HG03060 (cell line): ENCODE measurements at regions not wholly inside any gene's neighbourhood (a gene's known extent, or its start where the extent isn't known, plus 50 kb on each side); places are given as distances from the start of the nearest gene placed in this dataset.

ENCODE experiments used
- ATAC-seq: cut with Tn5 transposase; IDR thresholded peaks from one replicate; pipeline ENCODE4 v1.9.1; 2021; ENCODE audit warnings: low read depth, moderate number of reproducible peaks; ENCODE audit not compliant: unreplicated experiment

GRCh38 chr12:43294916-43295315 is 257.1 kb downstream of the ADAMTS20 start:
- ATAC-seq = no peak

GRCh38 chr12:43294147-43294546 is 257.9 kb downstream of the ADAMTS20 start:
- ATAC-seq = no peak

GRCh38 chr12:43293396-43293795 is 258.6 kb downstream of the ADAMTS20 start:
- no peak for ATAC-seq

- no peak for ATAC-seq
Observed at GRCh38 chr12:43292699-43293098, 259.3 kb downstream of the ADAMTS20 start.

GRCh38 chr12:43291516-43291915 is 260.5 kb downstream of the ADAMTS20 start:
- ATAC-seq = no peak

- no peak for ATAC-seq
Observed at GRCh38 chr12:43290836-43291235, 261.2 kb downstream of the ADAMTS20 start.

GRCh38 chr12:43289426-43289801 is 262.6 kb downstream of the ADAMTS20 start:
- no peak for ATAC-seq

GRCh38 chr12:43288671-43289425 is 263.2 kb downstream of the ADAMTS20 start:
- ATAC-seq = no peak

- no peak for ATAC-seq
Observed at GRCh38 chr12:43287706-43288383, 264.2 kb downstream of the ADAMTS20 start.

GRCh38 chr12:43286986-43287385 is 265.0 kb downstream of the ADAMTS20 start:
- no peak for ATAC-seq

GRCh38 chr12:43285159-43285598 is 266.8 kb downstream of the ADAMTS20 start:
- no peak for ATAC-seq

GRCh38 chr12:43284486-43285158 is 267.4 kb downstream of the ADAMTS20 start:
- ATAC-seq = no peak

GRCh38 chr12:43283206-43283605 is 268.8 kb downstream of the ADAMTS20 start:
- no peak for ATAC-seq

GRCh38 chr12:43282106-43282505 is 269.9 kb downstream of the ADAMTS20 start:
- ATAC-seq = no peak

GRCh38 chr12:43281563-43281962 is 270.4 kb downstream of the ADAMTS20 start:
- ATAC-seq = no peak

GRCh38 chr12:43278541-43278832 is 273.5 kb downstream of the ADAMTS20 start:
- no peak for ATAC-seq

GRCh38 chr12:43277651-43278540 is 274.1 kb downstream of the ADAMTS20 start:
- peak; percentile 93 for ATAC-seq

GRCh38 chr12:43273467-43273866 is 278.5 kb downstream of the ADAMTS20 start:
- ATAC-seq = no peak

- ATAC-seq = no peak
Observed at GRCh38 chr12:43271659-43272058, 280.3 kb downstream of the ADAMTS20 start.

- ATAC-seq = no peak
Observed at GRCh38 chr12:43267818-43268217, 284.2 kb downstream of the ADAMTS20 start.

GRCh38 chr12:43261701-43262100 is 290.3 kb downstream of the ADAMTS20 start:
- ATAC-seq = no peak
